Right lobe of liver (tissue), 6 donors: ENCODE measurements at regions not wholly inside any gene's neighbourhood (a gene's known extent, or its start where the extent isn't known, plus 50 kb on each side); places are given as distances from the start of the nearest gene placed in this dataset.

Experiments
- ATAC-seq, 4 donors: fragments of 200-7000 bp; cut with Tn5 transposase; one replicate each; pipeline ENCODE4 v1.9.1; 2020; ENCODE audit warnings: mild to moderate bottlenecking in 4 of 4, moderate library complexity in 4 of 4
- DNase-seq, 3 donors: peaks; one replicate each; pipeline ENCODE4 v3.0.0-alpha.2; 2020
- H3K27ac ChIP-seq, 3 donors: fragments of 200-600 bp; one replicate each; pipeline ENCODE4 v1.8.0; 2022
- H3K27me3 ChIP-seq, 2 donors: fragments of 200-600 bp; one replicate each; pipeline ENCODE4 v1.8.0; 2022
- H3K36me3 ChIP-seq, 4 donors: fragments of 200-600 bp; sonication (generic) in 1 of 4; one replicate each; pipeline versions ENCODE4 v1.5.1 to v1.8.0; 2017 to 2022; ENCODE audit warnings: control low read depth in 1 of 4
- H3K4me1 ChIP-seq, 4 donors: fragments of 200-600 bp; sonication (generic) in 1 of 4; one replicate each; pipeline versions ENCODE4 v1.5.1 to v1.8.0; 2017 to 2022; ENCODE audit warnings: control low read depth in 1 of 4
- H3K4me3 ChIP-seq, 3 donors: fragments of 200-600 bp; one replicate each; pipeline ENCODE4 v1.8.0; 2022
- H3K9me3 ChIP-seq, 4 donors: fragments of 200-600 bp; sonication (generic) in 1 of 4; one replicate each; pipeline versions ENCODE4 v1.5.1 to v1.8.0; 2017 to 2022; ENCODE audit warnings: control low read depth in 1 of 4
- CTCF ChIP-seq, 4 donors: fragments of 200-600 bp in 3 of 4; fragments of 450-650 bp in 1 of 4; IDR thresholded peaks; one replicate each; pipeline versions ENCODE4 v1.5.1 to v1.8.0; 2016 to 2022; ENCODE audit warnings: antibody characterized with exemption in 4 of 4, mild to moderate bottlenecking in 2 of 4
- POLR2A ChIP-seq: fragments of 450-650 bp; IDR thresholded peaks from one replicate; pipeline ENCODE4 v1.6.1; 2017; ENCODE audit warnings: antibody characterized with exemption, mild to moderate bottlenecking
- WGBS: methylation state at CpG from one replicate; pipeline ENCODE4 v1.1.6; 2018; ENCODE audit warnings: low coverage, low lambda C conversion rate; ENCODE audit not compliant: insufficient coverage; ENCODE audit errors: missing lambda C conversion rate; 5-methylcytosine and 5-hydroxymethylcytosine counted together
- intact Hi-C, 2 donors: fragments of 100-400 bp; cut with DNase I; formaldehyde crosslinking; loops; one replicate each; pipeline versions ENCODE4 v1.11.2 to v1.14.1; 2022
- donor health status: DM: no; HTN: yes; CAD: no.
- donor health status: DM: no; HTN: no; CAD: no.
- donor health status: DM: no; HTN: no; CAD: no.
- donor health status: DM: no; HTN: yes; CAD: no.
- donor health status: DM: no; HTN: yes; CAD: no.

GRCh38 chrX:30971774-30972603 lies 82.9 kb upstream of the TAB3 start:
- intact Hi-C loops = no loop called here
- TF ChIP-seq CTCF (IDR thresholded peaks at IDR 0.05) = peak; percentile 51 to 85 (median 74)
- no peak for TF ChIP-seq POLR2A
- H3K36me3 ChIP-seq = no peaks in the 10 kb centered on the region
- no peaks in the 10 kb centered on the region for H3K4me1 ChIP-seq
- H3K27me3 ChIP-seq = no peaks in the 10 kb centered on the region
- 16% methylated on average over 10 of the region's 10 CpGs for WGBS
- peak overlapping the region in 2 of 3 donors; percentile 9 to 20 for H3K4me3 ChIP-seq
- ATAC-seq (peak; percentile 94 to 96 (median 95)), DNase-seq (peak in 1 of 3 donors; percentile 44)
- no peaks in the 10 kb centered on the region for H3K9me3 ChIP-seq
- H3K27ac ChIP-seq = no peak overlapping the region

- Histone ChIP-seq H3K27me3 (no peaks in the 10 kb centered on the region), H3K27ac (no peak overlapping the region), H3K36me3 (no peaks in the 10 kb centered on the region), H3K4me1 (no peaks in the 10 kb centered on the region), H3K4me3 (no peak overlapping the region), H3K9me3 (no peaks in the 10 kb centered on the region)
- DNase-seq (no peak), ATAC-seq (no peak)
- WGBS = 60% methylated on average over 3 of the region's 4 CpGs
- intact Hi-C loops = no loop called here
- no peak for TF ChIP-seq POLR2A
- TF ChIP-seq CTCF (IDR thresholded peaks at IDR 0.05) = no peak
Observed at GRCh38 chrX:30967516-30967915, 78.5 kb upstream of the TAB3 start.

- no peak overlapping the region for H3K4me3 ChIP-seq
- no peak overlapping the region for H3K27ac ChIP-seq
- no peaks in the 10 kb centered on the region for H3K36me3 ChIP-seq
- no peak for TF ChIP-seq CTCF (IDR thresholded peaks at IDR 0.05)
- no peak for TF ChIP-seq POLR2A
- intact Hi-C loops = no loop called here
- DNase-seq = no peak
- no peaks in the 10 kb centered on the region for H3K27me3 ChIP-seq
- 59% methylated on average over 5 of the region's 5 CpGs for WGBS
- ATAC-seq = no peak
- no peaks in the 10 kb centered on the region for H3K9me3 ChIP-seq
- peaks cover 0 to 5% (median 0%) of the 10 kb centered on the region in 4 donors for H3K4me1 ChIP-seq
Observed at GRCh38 chrX:30965767-30966166, 76.7 kb upstream of the TAB3 start.

GRCh38 chrX:30961387-30962174 lies 72.5 kb upstream of the TAB3 start:
- intact Hi-C loops = no loop called here
- Histone ChIP-seq H3K27ac (peak overlapping the region in 1 of 3 donors; percentile 21), H3K4me1 (peaks cover 0 to 5% (median 0%) of the 10 kb centered on the region in 4 donors), H3K36me3 (no peaks in the 10 kb centered on the region), H3K27me3 (no peaks in the 10 kb centered on the region), H3K4me3 (no peak overlapping the region), H3K9me3 (no peaks in the 10 kb centered on the region)
- WGBS = 35% methylated on average over 2 of the region's 2 CpGs
- TF ChIP-seq POLR2A = no peak
- TF ChIP-seq CTCF (IDR thresholded peaks at IDR 0.05) = no peak
- DNase-seq = no peak
- ATAC-seq = peak; percentile 82 to 88 (median 86)
